GM21786 (cell line): ENCODE measurements at regions not wholly inside any gene's neighbourhood (a gene's known extent, or its start where the extent isn't known, plus 50 kb on each side); places are given as distances from the start of the nearest gene placed in this dataset.

ENCODE experiments used
- ATAC-seq: cut with Tn5 transposase; IDR thresholded peaks from one replicate; pipeline ENCODE4 v1.9.1; 2021; ENCODE audit not compliant: unreplicated experiment

- ATAC-seq = no peak
These were observed 458.3 kb upstream of the MAP3K7 start for GRCh38 chr6:91045161-91045560.

GRCh38 chr6:91043751-91044150, 456.9 kb upstream of the MAP3K7 start:
- ATAC-seq = no peak

GRCh38 chr6:91042656-91043055, 455.8 kb upstream of the MAP3K7 start:
- ATAC-seq = no peak

- ATAC-seq = no peak
These were observed 447.1 kb upstream of the MAP3K7 start for GRCh38 chr6:91033964-91034363.

GRCh38 chr6:91031581-91031980, 444.7 kb upstream of the MAP3K7 start:
- ATAC-seq = no peak

GRCh38 chr6:91029211-91029610, 442.3 kb upstream of the MAP3K7 start:
- ATAC-seq = no peak

- ATAC-seq = no peak
These were observed 436.7 kb upstream of the MAP3K7 start for GRCh38 chr6:91023529-91023928.

GRCh38 chr6:91020744-91021143, 433.9 kb upstream of the MAP3K7 start:
- ATAC-seq = peak; percentile 82

GRCh38 chr6:91018586-91018985, 431.7 kb upstream of the MAP3K7 start:
- no peak for ATAC-seq

GRCh38 chr6:91013511-91013910, 426.6 kb upstream of the MAP3K7 start:
- ATAC-seq = no peak

GRCh38 chr6:90997076-90997475, 410.2 kb upstream of the MAP3K7 start:
- no peak for ATAC-seq

GRCh38 chr6:90993770-90994169, 406.9 kb upstream of the MAP3K7 start:
- ATAC-seq = no peak

- no peak for ATAC-seq
These were observed 402.9 kb upstream of the MAP3K7 start for GRCh38 chr6:90989763-90990162.

- no peak for ATAC-seq
These were observed 397.2 kb upstream of the MAP3K7 start for GRCh38 chr6:90984066-90984465.

GRCh38 chr6:90983462-90983861, 396.6 kb upstream of the MAP3K7 start:
- no peak for ATAC-seq

- ATAC-seq = no peak
These were observed 395.7 kb upstream of the MAP3K7 start for GRCh38 chr6:90982581-90982980.

GRCh38 chr6:90982051-90982450, 395.2 kb upstream of the MAP3K7 start:
- ATAC-seq = no peak

GRCh38 chr6:90978046-90978445, 391.2 kb upstream of the MAP3K7 start:
- ATAC-seq = peak; percentile 65

- ATAC-seq = no peak
These were observed 390.6 kb upstream of the MAP3K7 start for GRCh38 chr6:90977513-90977912.

GRCh38 chr6:90976341-90976740, 389.5 kb upstream of the MAP3K7 start:
- no peak for ATAC-seq

- ATAC-seq = no peak
These were observed 388.9 kb upstream of the MAP3K7 start for GRCh38 chr6:90975741-90976140.

GRCh38 chr6:90973188-90973587, 386.3 kb upstream of the MAP3K7 start:
- no peak for ATAC-seq

GRCh38 chr6:90970672-90971071, 383.8 kb upstream of the MAP3K7 start:
- no peak for ATAC-seq

GRCh38 chr6:90967471-90967870, 380.6 kb upstream of the MAP3K7 start:
- ATAC-seq = no peak
